ENCODE measurements at regions not wholly inside any gene's neighbourhood (a gene's known extent, or its start where the extent isn't known, plus 50 kb on each side); places are given as distances from the start of the nearest gene placed in this dataset.
A peak's percentile ranks its signal among the peaks of the same experiment; 100 is the strongest.
"Not testable (repeated sequence)": the region's sequence is repeated elsewhere in the genome, so short reads cannot be mapped to it uniquely, and the experiment has no call there.

GRCh38 chr6:60830726-60831125, 1455.3 kb downstream of the KHDRBS2 start:
- DNase-seq; POLR2A ChIA-PET; CTCF ChIA-PET; H3K36me3 ChIP-seq (ENCODE audit: control insufficient read depth in 4 of 4, insufficient read depth in 4 of 4, low read length in 3 of 4); H3K4me3 ChIP-seq (ENCODE audit: control insufficient read depth in 1 of 7, extremely low read depth in 1 of 7, insufficient read depth in 4 of 7, low read depth in 2 of 7, low read length in 6 of 7); H3K4me1 ChIP-seq (ENCODE audit: control extremely low read depth in 1 of 4, control insufficient read depth in 4 of 4, insufficient read depth in 4 of 4, low read length in 3 of 4); H3K27me3 ChIP-seq (replicated peaks in 2 of 5; ENCODE audit: control insufficient read depth in 4 of 5, insufficient read depth in 5 of 5, low read length in 4 of 5); H3K9me3 ChIP-seq (ENCODE audit: control extremely low read depth in 1 of 5, control insufficient read depth in 4 of 5, insufficient read depth in 2 of 5, low read depth in 1 of 5, low read length in 4 of 5); H3K27ac ChIP-seq (ENCODE audit: insufficient read depth in 1 of 2, low read depth in 1 of 2, low read length in 2 of 2, poor library complexity in 1 of 2, severe bottlenecking in 2 of 2): not testable (repeated sequence)
- no CpG with 5 or more reads among the region's 4 CpGs for WGBS (ENCODE audit: insufficient coverage)

GRCh38 chr6:60822597-60822996, 1463.4 kb downstream of the KHDRBS2 start:
- H3K4me3 ChIP-seq (ENCODE audit: control insufficient read depth in 1 of 7, extremely low read depth in 1 of 7, insufficient read depth in 4 of 7, low read depth in 2 of 7, low read length in 6 of 7); H3K36me3 ChIP-seq (ENCODE audit: control insufficient read depth in 4 of 4, insufficient read depth in 4 of 4, low read length in 3 of 4); POLR2A ChIA-PET; H3K4me1 ChIP-seq (ENCODE audit: control extremely low read depth in 1 of 4, control insufficient read depth in 4 of 4, insufficient read depth in 4 of 4, low read length in 3 of 4); DNase-seq; H3K27ac ChIP-seq (ENCODE audit: insufficient read depth in 1 of 2, low read depth in 1 of 2, low read length in 2 of 2, poor library complexity in 1 of 2, severe bottlenecking in 2 of 2); CTCF ChIA-PET; H3K27me3 ChIP-seq (replicated peaks in 2 of 5; ENCODE audit: control insufficient read depth in 4 of 5, insufficient read depth in 5 of 5, low read length in 4 of 5); H3K9me3 ChIP-seq (ENCODE audit: control extremely low read depth in 1 of 5, control insufficient read depth in 4 of 5, insufficient read depth in 2 of 5, low read depth in 1 of 5, low read length in 4 of 5): not testable (repeated sequence)

GRCh38 chr6:60818072-60818471, 1468.0 kb downstream of the KHDRBS2 start:
- 100% methylated on average over 1 of the region's 2 CpGs for WGBS (ENCODE audit: insufficient coverage)
- H3K27me3 ChIP-seq (replicated peaks in 2 of 5; ENCODE audit: control insufficient read depth in 4 of 5, insufficient read depth in 5 of 5, low read length in 4 of 5); H3K4me1 ChIP-seq (ENCODE audit: control extremely low read depth in 1 of 4, control insufficient read depth in 4 of 4, insufficient read depth in 4 of 4, low read length in 3 of 4); DNase-seq; H3K9me3 ChIP-seq (ENCODE audit: control extremely low read depth in 1 of 5, control insufficient read depth in 4 of 5, insufficient read depth in 2 of 5, low read depth in 1 of 5, low read length in 4 of 5); H3K4me3 ChIP-seq (ENCODE audit: control insufficient read depth in 1 of 7, extremely low read depth in 1 of 7, insufficient read depth in 4 of 7, low read depth in 2 of 7, low read length in 6 of 7); H3K27ac ChIP-seq (ENCODE audit: insufficient read depth in 1 of 2, low read depth in 1 of 2, low read length in 2 of 2, poor library complexity in 1 of 2, severe bottlenecking in 2 of 2); POLR2A ChIA-PET; CTCF ChIA-PET; H3K36me3 ChIP-seq (ENCODE audit: control insufficient read depth in 4 of 4, insufficient read depth in 4 of 4, low read length in 3 of 4): not testable (repeated sequence)

GRCh38 chr6:60814784-60815183, 1471.2 kb downstream of the KHDRBS2 start:
- DNase-seq; H3K4me3 ChIP-seq (ENCODE audit: control insufficient read depth in 1 of 7, extremely low read depth in 1 of 7, insufficient read depth in 4 of 7, low read depth in 2 of 7, low read length in 6 of 7); CTCF ChIA-PET; H3K9me3 ChIP-seq (ENCODE audit: control extremely low read depth in 1 of 5, control insufficient read depth in 4 of 5, insufficient read depth in 2 of 5, low read depth in 1 of 5, low read length in 4 of 5); H3K36me3 ChIP-seq (ENCODE audit: control insufficient read depth in 4 of 4, insufficient read depth in 4 of 4, low read length in 3 of 4); H3K27me3 ChIP-seq (replicated peaks in 2 of 5; ENCODE audit: control insufficient read depth in 4 of 5, insufficient read depth in 5 of 5, low read length in 4 of 5); POLR2A ChIA-PET; H3K27ac ChIP-seq (ENCODE audit: insufficient read depth in 1 of 2, low read depth in 1 of 2, low read length in 2 of 2, poor library complexity in 1 of 2, severe bottlenecking in 2 of 2); H3K4me1 ChIP-seq (ENCODE audit: control extremely low read depth in 1 of 4, control insufficient read depth in 4 of 4, insufficient read depth in 4 of 4, low read length in 3 of 4): not testable (repeated sequence)
- whole genome bisulfite sequencing (ENCODE audit: insufficient coverage), result 100% methylated on average over 1 of the region's 1 CpG

- H3K27me3 ChIP-seq (replicated peaks in 2 of 5; ENCODE audit: control insufficient read depth in 4 of 5, insufficient read depth in 5 of 5, low read length in 4 of 5); CTCF ChIA-PET; DNase-seq; H3K27ac ChIP-seq (ENCODE audit: insufficient read depth in 1 of 2, low read depth in 1 of 2, low read length in 2 of 2, poor library complexity in 1 of 2, severe bottlenecking in 2 of 2); H3K9me3 ChIP-seq (ENCODE audit: control extremely low read depth in 1 of 5, control insufficient read depth in 4 of 5, insufficient read depth in 2 of 5, low read depth in 1 of 5, low read length in 4 of 5); POLR2A ChIA-PET; H3K4me1 ChIP-seq (ENCODE audit: control extremely low read depth in 1 of 4, control insufficient read depth in 4 of 4, insufficient read depth in 4 of 4, low read length in 3 of 4); H3K36me3 ChIP-seq (ENCODE audit: control insufficient read depth in 4 of 4, insufficient read depth in 4 of 4, low read length in 3 of 4); H3K4me3 ChIP-seq (ENCODE audit: control insufficient read depth in 1 of 7, extremely low read depth in 1 of 7, insufficient read depth in 4 of 7, low read depth in 2 of 7, low read length in 6 of 7): not testable (repeated sequence)
- 100% methylated on average over 1 of the region's 4 CpGs for WGBS (ENCODE audit: insufficient coverage)
Measured at GRCh38 chr6:60813897-60814596, 1472.0 kb downstream of the KHDRBS2 start.

- POLR2A ChIA-PET, result not testable (repeated sequence)
Measured at GRCh38 chr6:60810216-60810615, 1475.8 kb downstream of the KHDRBS2 start.

GRCh38 chr6:60799146-60799545, 1486.9 kb downstream of the KHDRBS2 start:
- DNase-seq, result peak in 1 of 3 donors; percentile 17
- H3K27ac ChIP-seq (ENCODE audit: insufficient read depth in 1 of 2, low read depth in 1 of 2, low read length in 2 of 2, poor library complexity in 1 of 2, severe bottlenecking in 2 of 2); POLR2A ChIA-PET; H3K36me3 ChIP-seq (ENCODE audit: control insufficient read depth in 4 of 4, insufficient read depth in 4 of 4, low read length in 3 of 4); CTCF ChIA-PET; H3K4me1 ChIP-seq (ENCODE audit: control extremely low read depth in 1 of 4, control insufficient read depth in 4 of 4, insufficient read depth in 4 of 4, low read length in 3 of 4); H3K27me3 ChIP-seq (replicated peaks in 2 of 5; ENCODE audit: control insufficient read depth in 4 of 5, insufficient read depth in 5 of 5, low read length in 4 of 5); H3K4me3 ChIP-seq (ENCODE audit: control insufficient read depth in 1 of 7, extremely low read depth in 1 of 7, insufficient read depth in 4 of 7, low read depth in 2 of 7, low read length in 6 of 7); H3K9me3 ChIP-seq (ENCODE audit: control extremely low read depth in 1 of 5, control insufficient read depth in 4 of 5, insufficient read depth in 2 of 5, low read depth in 1 of 5, low read length in 4 of 5): not testable (repeated sequence)
- WGBS (ENCODE audit: insufficient coverage), result 33% methylated on average over 1 of the region's 3 CpGs

More at GRCh38 chr6:60810216-60810615, 1475.8 kb downstream of the KHDRBS2 start:
- H3K4me1 ChIP-seq (ENCODE audit: control extremely low read depth in 1 of 4, control insufficient read depth in 4 of 4, insufficient read depth in 4 of 4, low read length in 3 of 4); CTCF ChIA-PET; H3K27ac ChIP-seq (ENCODE audit: insufficient read depth in 1 of 2, low read depth in 1 of 2, low read length in 2 of 2, poor library complexity in 1 of 2, severe bottlenecking in 2 of 2); DNase-seq; H3K36me3 ChIP-seq (ENCODE audit: control insufficient read depth in 4 of 4, insufficient read depth in 4 of 4, low read length in 3 of 4); H3K4me3 ChIP-seq (ENCODE audit: control insufficient read depth in 1 of 7, extremely low read depth in 1 of 7, insufficient read depth in 4 of 7, low read depth in 2 of 7, low read length in 6 of 7); H3K9me3 ChIP-seq (ENCODE audit: control extremely low read depth in 1 of 5, control insufficient read depth in 4 of 5, insufficient read depth in 2 of 5, low read depth in 1 of 5, low read length in 4 of 5); H3K27me3 ChIP-seq (replicated peaks in 2 of 5; ENCODE audit: control insufficient read depth in 4 of 5, insufficient read depth in 5 of 5, low read length in 4 of 5): not testable (repeated sequence)
- WGBS (ENCODE audit: insufficient coverage), result no CpG with 5 or more reads among the region's 2 CpGs

Measured in common myeloid progenitor, CD34-positive (primary cell).